HEK293T (cell line): ENCODE measurements at regions not wholly inside any gene's neighbourhood (a gene's known extent, or its start where the extent isn't known, plus 50 kb on each side); places are given as distances from the start of the nearest gene placed in this dataset.

ENCODE experiments used
- ARNT ChIP-seq: fragments of 450-650 bp; IDR thresholded peaks from 2 replicates; pipeline ENCODE4 v1.6.1; 2017; ENCODE audit warnings: mild to moderate bottlenecking
- BHLHE40 ChIP-seq: fragments of 450-650 bp; IDR thresholded peaks from 2 replicates; pipeline ENCODE4 v1.6.1; 2016; ENCODE audit warnings: mild to moderate bottlenecking, moderate library complexity, borderline replicate concordance
- CTBP1 ChIP-seq: fragments of 450-650 bp; IDR thresholded peaks from 2 replicates; pipeline ENCODE4 v1.6.1; 2016; ENCODE audit warnings: borderline replicate concordance
- FOXA1 ChIP-seq: fragments of 450-650 bp; IDR thresholded peaks from 2 replicates; pipeline ENCODE4 v1.6.1; 2016; ENCODE audit warnings: mild to moderate bottlenecking
- FOXM1 ChIP-seq: fragments of 450-650 bp; IDR thresholded peaks from 2 replicates; pipeline ENCODE4 v1.6.1; 2017; ENCODE audit warnings: mild to moderate bottlenecking, borderline replicate concordance
- HDGF ChIP-seq: fragments of 450-650 bp; IDR thresholded peaks from 2 replicates; pipeline ENCODE4 v1.6.1; 2017; ENCODE audit warnings: antibody characterized with exemption, borderline replicate concordance
- NFRKB ChIP-seq: fragments of 450-650 bp; IDR thresholded peaks from 2 replicates; pipeline ENCODE4 v1.6.1; 2016; ENCODE audit warnings: mild to moderate bottlenecking, moderate library complexity
- SP1 ChIP-seq: fragments of 450-650 bp; IDR thresholded peaks from 2 replicates; pipeline ENCODE4 v1.6.1; 2017

DNA sequence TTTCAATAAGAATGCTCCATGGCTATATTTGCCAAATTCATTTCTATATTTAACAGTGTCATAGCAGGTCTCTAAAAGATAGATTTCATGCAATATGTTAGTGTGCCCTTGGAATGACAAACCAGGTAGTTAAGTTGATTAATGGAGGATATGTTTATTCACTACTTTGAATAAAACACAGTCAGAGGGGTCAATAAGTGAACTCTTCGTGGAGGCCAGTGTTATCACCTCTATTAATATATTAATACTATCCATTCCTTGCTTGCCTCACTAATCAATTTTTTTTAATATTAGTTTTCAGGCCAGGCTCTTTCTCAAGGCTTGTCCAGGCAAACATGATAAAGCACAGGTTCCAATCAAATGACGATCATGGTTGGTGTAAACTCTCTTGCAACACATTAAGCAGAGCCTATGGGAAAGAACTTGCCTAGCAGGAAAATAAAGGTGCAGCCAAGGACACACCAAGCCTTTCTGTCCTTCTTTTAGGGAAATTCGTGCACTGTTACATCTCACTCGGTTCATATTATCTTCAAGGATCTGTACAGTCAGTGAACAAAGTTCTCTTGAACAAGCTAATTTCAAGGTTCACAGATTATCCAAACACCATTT, 144.7 kb downstream of the DCK start:
- no peak for TF ChIP-seq HDGF
- TF ChIP-seq FOXA1: no peak
- no peak for TF ChIP-seq SP1
- no peak for TF ChIP-seq CTBP1
- TF ChIP-seq NFRKB: no peak
- TF ChIP-seq FOXM1: no peak
- no peak for TF ChIP-seq BHLHE40
- TF ChIP-seq ARNT: no peak
